GM12873 (cell line): ENCODE measurements at regions not wholly inside any gene's neighbourhood (a gene's known extent, or its start where the extent isn't known, plus 50 kb on each side); places are given as distances from the start of the nearest gene placed in this dataset.

Experiments used
- TF ChIP-seq, protein P1 (sequence below): IDR thresholded peaks from 2 replicates; pipeline ENCODE4 v1.5.1; 2012; ENCODE audit warnings: low read depth, mild to moderate bottlenecking, moderate library complexity, low read length, control low read depth; ENCODE audit not compliant: insufficient read depth; ENCODE audit errors: missing control alignments

DNA sequence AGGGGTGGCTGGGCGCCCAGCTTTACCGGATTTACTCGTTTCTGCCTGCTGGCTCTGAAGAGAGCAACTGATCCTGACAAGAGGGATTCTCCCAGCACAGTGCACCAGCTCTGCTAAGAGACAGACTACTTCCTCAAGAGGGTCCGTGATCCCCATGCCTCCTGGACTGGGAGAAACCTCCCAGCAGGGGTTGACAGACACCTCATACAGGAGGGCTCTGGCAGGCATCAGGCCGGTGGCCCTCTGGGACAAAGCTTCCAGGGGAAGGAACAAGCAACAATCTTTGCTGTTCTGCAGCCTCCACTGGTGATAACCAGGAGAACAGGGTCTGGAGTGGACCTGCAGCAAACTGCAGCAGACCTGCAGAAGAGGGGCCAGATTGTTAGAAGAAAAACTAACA lies 1192.5 kb upstream of the PRR20A start:
- TF ChIP-seq, protein P1, sequence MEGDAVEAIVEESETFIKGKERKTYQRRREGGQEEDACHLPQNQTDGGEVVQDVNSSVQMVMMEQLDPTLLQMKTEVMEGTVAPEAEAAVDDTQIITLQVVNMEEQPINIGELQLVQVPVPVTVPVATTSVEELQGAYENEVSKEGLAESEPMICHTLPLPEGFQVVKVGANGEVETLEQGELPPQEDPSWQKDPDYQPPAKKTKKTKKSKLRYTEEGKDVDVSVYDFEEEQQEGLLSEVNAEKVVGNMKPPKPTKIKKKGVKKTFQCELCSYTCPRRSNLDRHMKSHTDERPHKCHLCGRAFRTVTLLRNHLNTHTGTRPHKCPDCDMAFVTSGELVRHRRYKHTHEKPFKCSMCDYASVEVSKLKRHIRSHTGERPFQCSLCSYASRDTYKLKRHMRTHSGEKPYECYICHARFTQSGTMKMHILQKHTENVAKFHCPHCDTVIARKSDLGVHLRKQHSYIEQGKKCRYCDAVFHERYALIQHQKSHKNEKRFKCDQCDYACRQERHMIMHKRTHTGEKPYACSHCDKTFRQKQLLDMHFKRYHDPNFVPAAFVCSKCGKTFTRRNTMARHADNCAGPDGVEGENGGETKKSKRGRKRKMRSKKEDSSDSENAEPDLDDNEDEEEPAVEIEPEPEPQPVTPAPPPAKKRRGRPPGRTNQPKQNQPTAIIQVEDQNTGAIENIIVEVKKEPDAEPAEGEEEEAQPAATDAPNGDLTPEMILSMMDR, result no peak

DNA sequence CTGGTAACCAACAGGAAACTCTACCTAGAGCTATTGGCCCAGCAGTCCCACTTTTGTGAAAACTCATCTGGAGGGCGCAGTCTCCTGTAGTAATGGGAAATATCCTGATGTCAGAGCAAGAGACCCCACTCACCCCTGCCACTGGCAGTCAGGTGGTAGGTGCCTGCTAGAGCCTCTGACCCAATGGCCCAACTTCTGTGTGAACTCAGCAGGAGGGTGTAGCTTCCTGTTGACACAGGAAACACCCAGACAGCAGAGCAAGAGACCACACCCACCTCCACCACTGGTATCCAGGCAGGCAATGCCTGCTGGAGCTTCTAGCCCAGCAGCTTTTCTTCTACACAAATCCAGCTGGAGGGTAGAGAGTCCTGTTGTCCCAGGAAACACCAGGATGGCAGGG lies 1176.8 kb upstream of the PRR20A start:
- TF ChIP-seq, protein P1, result no peak

DNA sequence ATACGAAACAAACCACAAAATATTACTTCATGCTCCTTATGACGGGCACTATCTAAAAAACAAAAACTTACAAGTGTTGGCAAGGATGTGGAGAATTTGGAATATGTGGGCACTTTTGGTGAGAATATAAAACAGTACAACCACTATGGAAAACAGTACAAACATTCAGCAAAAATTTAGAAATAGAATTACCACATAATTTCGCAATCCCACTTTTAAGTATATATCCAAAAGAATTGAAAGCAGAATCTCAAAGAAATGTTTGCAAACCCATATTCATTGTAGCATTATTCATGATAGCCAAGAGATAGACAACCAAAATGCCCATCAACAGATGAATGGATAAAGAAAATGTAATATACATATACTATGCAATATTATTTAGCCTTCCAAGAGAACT lies 1173.7 kb upstream of the PRR20A start:
- TF ChIP-seq, protein P1, result no peak

DNA sequence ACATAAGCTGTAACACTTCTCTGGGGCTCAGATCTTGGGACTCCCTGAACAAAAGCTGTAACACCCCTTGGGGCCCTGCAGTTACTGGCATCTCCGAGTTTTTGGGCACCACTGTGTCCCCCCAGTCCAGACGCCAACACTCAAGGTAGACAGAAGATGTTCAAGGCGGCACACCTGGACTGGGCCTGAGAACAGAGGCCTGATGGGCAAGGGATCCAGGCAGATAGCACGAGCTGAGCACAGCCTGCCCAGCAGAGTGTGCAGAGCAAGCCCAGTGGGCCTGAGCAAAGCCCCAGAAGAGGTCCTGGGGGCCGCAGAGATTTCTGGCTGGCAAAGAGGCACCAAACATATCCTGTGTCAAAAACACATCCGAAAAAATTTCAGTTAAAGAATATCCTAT lies 1163.3 kb upstream of the PRR20A start:
- TF ChIP-seq, protein P1, result no peak

DNA sequence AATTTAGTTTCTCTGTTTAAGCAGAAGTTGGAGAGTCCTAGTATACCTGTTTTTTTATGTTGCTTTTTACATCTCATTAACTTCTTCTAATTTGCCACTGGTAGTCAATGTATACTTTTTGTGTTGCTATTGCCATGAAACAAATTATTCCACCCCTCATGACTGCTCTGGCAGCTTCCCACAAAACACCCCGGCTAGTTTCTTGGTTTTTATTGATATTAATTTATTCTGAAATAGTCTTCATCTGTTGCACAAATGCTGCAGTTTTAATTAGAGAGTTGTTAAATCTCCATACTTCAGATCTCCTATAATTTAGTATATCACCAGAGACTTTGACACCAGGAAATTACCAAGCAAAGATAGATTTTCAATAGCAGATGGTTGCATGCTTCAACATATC lies 1159.3 kb upstream of the PRR20A start:
- TF ChIP-seq, protein P1, result no peak

DNA sequence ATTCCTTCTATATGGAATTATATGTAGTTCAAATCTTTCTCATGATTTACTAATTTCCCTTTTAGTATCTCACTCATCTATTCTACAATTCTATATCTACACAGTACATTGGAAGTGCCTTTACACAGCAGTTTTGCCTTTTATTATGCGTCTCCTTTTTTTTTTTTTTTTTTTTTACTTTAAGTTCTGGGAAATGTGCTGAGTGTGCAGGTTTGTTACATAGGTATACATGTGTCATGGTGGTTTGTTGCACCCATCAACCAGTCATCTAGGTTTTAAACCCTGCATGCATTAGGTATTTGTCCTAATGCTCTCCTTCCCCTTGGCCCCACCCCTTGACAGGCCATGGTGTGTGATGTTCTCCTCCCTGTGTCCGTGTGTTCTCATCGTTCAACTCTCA lies 1150.1 kb upstream of the PRR20A start:
- TF ChIP-seq, protein P1, result no peak

DNA sequence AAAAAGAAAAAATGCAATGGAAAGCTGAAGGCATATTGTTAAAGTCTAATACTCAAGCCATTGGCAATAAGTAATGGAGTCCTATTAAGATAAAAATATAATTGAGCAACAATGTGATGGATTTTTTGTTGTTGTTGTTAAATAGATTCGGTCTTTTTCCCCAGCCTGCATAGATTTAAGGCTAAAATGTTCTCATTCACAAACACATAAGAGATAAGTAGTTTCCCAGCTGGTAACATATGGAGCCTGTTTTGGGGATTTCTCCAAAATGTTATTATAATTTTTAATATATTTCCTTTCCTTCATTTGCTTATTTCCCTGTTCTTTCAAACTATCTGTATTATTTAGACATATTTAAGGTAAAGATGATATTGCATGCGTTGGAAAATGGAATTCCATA lies 1149.1 kb upstream of the PRR20A start:
- TF ChIP-seq, protein P1, result no peak
